Ovary (tissue), 3 donors: ENCODE measurements at regions not wholly inside any gene's neighbourhood (a gene's known extent, or its start where the extent isn't known, plus 50 kb on each side); places are given as distances from the start of the nearest gene placed in this dataset.

ENCODE experiments used
- CTCF ChIP-seq, 3 donors: fragments of 450-650 bp in 2 of 3; fragments of 200-600 bp in 1 of 3; IDR thresholded peaks; one replicate each; pipeline versions ENCODE4 v1.5.1 to v1.8.0; 2016 to 2022; ENCODE audit warnings: antibody characterized with exemption in 3 of 3, mild to moderate bottlenecking in 1 of 3
- EP300 ChIP-seq: sonication (generic); formaldehyde crosslinking; IDR thresholded peaks from one replicate; pipeline ENCODE4 v1.6.1; 2017; ENCODE audit warnings: antibody characterized with exemption
- donor health status: DM: no; HTN: no; CAD: no.

GRCh38 chr10:59027975-59028655, 148.3 kb upstream of the PHYHIPL start:
- TF ChIP-seq CTCF (IDR thresholded peaks at IDR 0.05): no peak
- no peak for TF ChIP-seq EP300
